ENCODE measurements at regions not wholly inside any gene's neighbourhood (a gene's known extent, or its start where the extent isn't known, plus 50 kb on each side); places are given as distances from the start of the nearest gene placed in this dataset.
"Not testable (repeated sequence)": the region's sequence is repeated elsewhere in the genome, so short reads cannot be mapped to it uniquely, and the experiment has no call there.

DNA sequence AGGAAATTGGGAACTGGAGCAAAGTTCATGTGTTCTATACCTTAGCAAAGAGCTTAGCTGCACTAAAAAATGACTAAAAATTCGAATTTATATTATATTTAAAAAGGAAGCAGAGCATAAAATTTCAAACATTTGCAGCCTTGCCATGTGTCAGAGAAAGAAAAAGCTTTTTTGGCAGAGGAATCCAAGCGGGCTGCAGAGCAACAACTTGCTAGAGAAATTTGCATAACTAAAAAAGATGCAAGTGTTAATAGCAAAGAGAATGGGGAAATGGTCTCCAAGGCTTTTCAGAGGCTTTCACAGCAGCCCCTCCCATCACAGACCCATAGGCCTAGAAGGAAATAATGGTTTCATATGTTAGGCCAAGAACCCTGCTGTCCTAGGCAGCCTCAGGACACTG is 1315.9 kb downstream of the DSC3 start:
- no peak for DNase-seq
- H3K9me3 ChIP-seq (replicated peaks), result peaks cover 10% of the 10 kb centered on the region
- no peaks in the 10 kb centered on the region for H3K4me1 ChIP-seq
- H3K36me3 ChIP-seq, result no peaks in the 10 kb centered on the region
- no peak overlapping the region for H3K4me3 ChIP-seq
- no peak overlapping the region for H3K27ac ChIP-seq (replicated peaks)
- intact Hi-C loops (cut with micrococcal nuclease), result no loop called here
- H3K27me3 ChIP-seq (ENCODE audit: low read depth), result no peaks in the 10 kb centered on the region
- no peak for TF ChIP-seq CTCF (IDR thresholded peaks at IDR 0.05; ENCODE audit: borderline replicate concordance)

- H3K27ac ChIP-seq (replicated peaks); H3K27me3 ChIP-seq (ENCODE audit: low read depth); H3K36me3 ChIP-seq; DNase-seq; H3K4me3 ChIP-seq; intact Hi-C loops (cut with micrococcal nuclease); H3K4me1 ChIP-seq: not testable (repeated sequence)
- H3K9me3 ChIP-seq (replicated peaks), result peaks cover 10% of the 10 kb centered on the region
Measured at GRCh38 chr18:29723486-29723885, 1319.1 kb downstream of the DSC3 start.

GRCh38 chr18:29715960-29716359 is 1326.6 kb downstream of the DSC3 start:
- DNase-seq; H3K36me3 ChIP-seq; H3K27me3 ChIP-seq (ENCODE audit: low read depth); H3K9me3 ChIP-seq (replicated peaks); intact Hi-C loops (cut with micrococcal nuclease); H3K27ac ChIP-seq (replicated peaks); H3K4me1 ChIP-seq; H3K4me3 ChIP-seq: not testable (repeated sequence)

DNA sequence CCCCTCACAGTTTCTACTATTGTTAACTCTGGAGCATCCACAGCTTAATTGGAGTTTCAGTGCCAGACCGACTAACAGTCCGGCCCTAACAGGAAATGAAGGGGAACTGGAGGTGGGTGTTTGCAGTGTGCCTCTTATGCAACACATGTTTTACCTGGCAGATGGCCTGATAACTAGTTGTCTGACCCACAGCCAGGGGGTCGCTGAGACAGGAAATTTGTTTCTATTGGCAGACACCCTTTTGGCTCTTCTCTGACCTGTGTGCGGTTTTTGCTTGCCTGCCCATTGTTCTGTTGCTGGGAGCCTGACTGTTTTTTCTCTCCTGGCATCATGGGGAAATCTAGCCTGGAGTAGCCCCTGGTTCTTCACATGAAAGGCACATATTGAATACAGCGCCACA is 1329.8 kb downstream of the DSC3 start:
- Histone ChIP-seq H3K36me3 (no peaks in the 10 kb centered on the region), H3K4me1 (no peaks in the 10 kb centered on the region), H3K27me3 (ENCODE audit: low read depth) (no peaks in the 10 kb centered on the region), H3K27ac (replicated peaks) (no peak overlapping the region), H3K4me3 (no peak overlapping the region), H3K9me3 (replicated peaks) (peaks cover 7% of the 10 kb centered on the region)
- no peak for TF ChIP-seq CTCF (IDR thresholded peaks at IDR 0.05; ENCODE audit: borderline replicate concordance)
- intact Hi-C loops (cut with micrococcal nuclease), result no loop called here
- no peak for DNase-seq

- no peak for TF ChIP-seq CTCF (IDR thresholded peaks at IDR 0.05; ENCODE audit: borderline replicate concordance)
- no peaks in the 10 kb centered on the region for H3K4me1 ChIP-seq
- no peak for DNase-seq
- H3K9me3 ChIP-seq (replicated peaks), result peaks cover 10% of the 10 kb centered on the region
- no peaks in the 10 kb centered on the region for H3K36me3 ChIP-seq
- intact Hi-C loops (cut with micrococcal nuclease), result no loop called here
- no peak overlapping the region for H3K27ac ChIP-seq (replicated peaks)
- H3K27me3 ChIP-seq (ENCODE audit: low read depth), result no peaks in the 10 kb centered on the region
- no peak overlapping the region for H3K4me3 ChIP-seq
Measured at GRCh38 chr18:29711932-29712331, 1330.6 kb downstream of the DSC3 start.

- intact Hi-C loops (cut with micrococcal nuclease), result no loop called here
- Histone ChIP-seq H3K27me3 (ENCODE audit: low read depth) (no peaks in the 10 kb centered on the region), H3K27ac (replicated peaks) (no peak overlapping the region), H3K4me1 (no peaks in the 10 kb centered on the region), H3K4me3 (no peak overlapping the region), H3K36me3 (no peaks in the 10 kb centered on the region), H3K9me3 (replicated peaks) (no peaks in the 10 kb centered on the region)
- TF ChIP-seq CTCF (IDR thresholded peaks at IDR 0.05; ENCODE audit: borderline replicate concordance), result no peak
- DNase-seq, result no peak
Measured at GRCh38 chr18:29693334-29693733, 1349.2 kb downstream of the DSC3 start.

DNA sequence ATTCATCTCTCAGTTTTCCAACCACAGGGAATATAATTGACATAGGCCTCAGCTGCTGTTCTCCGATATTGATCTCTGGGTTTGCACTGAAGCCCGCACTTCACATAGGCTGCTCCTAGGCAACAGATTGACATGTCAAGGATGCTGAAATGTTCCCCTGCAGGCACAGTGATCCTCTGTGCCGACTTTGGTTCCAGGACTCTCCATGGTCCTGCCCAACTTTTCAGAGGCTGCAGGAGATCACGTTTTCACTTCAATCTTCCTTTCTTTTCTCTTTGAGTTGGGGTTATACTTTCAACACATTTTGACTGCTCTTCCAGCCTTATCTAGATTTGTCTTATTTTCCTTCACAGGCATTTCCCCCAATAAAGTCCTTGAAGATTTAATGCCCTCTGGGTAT is 1361.0 kb downstream of the DSC3 start:
- Histone ChIP-seq H3K4me1 (no peaks in the 10 kb centered on the region), H3K27me3 (ENCODE audit: low read depth) (no peaks in the 10 kb centered on the region), H3K36me3 (no peaks in the 10 kb centered on the region), H3K9me3 (replicated peaks) (peaks cover 11% of the 10 kb centered on the region), H3K4me3 (no peak overlapping the region), H3K27ac (replicated peaks) (no peak overlapping the region)
- intact Hi-C loops (cut with micrococcal nuclease), result no loop called here
- TF ChIP-seq CTCF (IDR thresholded peaks at IDR 0.05; ENCODE audit: borderline replicate concordance), result no peak
- no peak for DNase-seq
